A549 (cell line): ENCODE measurements at regions not wholly inside any gene's neighbourhood (a gene's known extent, or its start where the extent isn't known, plus 50 kb on each side); places are given as distances from the start of the nearest gene placed in this dataset.

Experiments used
- ATAC-seq, 2 experiments: fragments of 200-7000 bp in 1 of 2; fragments of >200 bp in 1 of 2; cut with Nextera tagmentation in 1 of 2; cut with Tn5 transposase in 1 of 2; 3 replicates each; pipeline versions ENCODE4 v1.8.0 to v1.9.1; 2018 to 2020; ENCODE audit warnings: mild to moderate bottlenecking in 1 of 2, moderate library complexity in 1 of 2
- CTCF ChIA-PET: fragments of 300-600 bp; sonication (Branson Sonifier 250); formaldehyde crosslinking; extraction: SDS; loops from one replicate; lab custom pipeline; 2021; ENCODE audit warnings: antibody characterized with exemption, inconsistent platforms; lab: Yijun Ruan, JAX
- POLR2A ChIA-PET: fragments of 350-600 bp; formaldehyde crosslinking; extraction: SDS; loops from one replicate; lab custom pipeline; 2021; ENCODE audit warnings: antibody characterized with exemption, inconsistent platforms; lab: Yijun Ruan, JAX
- DNase-seq, 2 experiments: peaks; one replicate each; pipeline versions ENCODE4 v3.0.0 to v3.0.0-alpha.2; 2011 to 2016; ENCODE audit warnings: low read depth in 1 of 2, low spot score in 1 of 2
- FAIRE-seq: peaks from 2 replicates; lab custom pipeline; 2011; peaks lifted over from hg19 to GRCh38; lab: Jason Lieb, UNC
- H3K27ac ChIP-seq, 2 experiments: fragments of >200 bp; sonication (Bioruptor Twin); formaldehyde crosslinking; 3 replicates each; pipeline ENCODE4 v1.5.1; 2016 to 2017
- H3K4me1 ChIP-seq: fragments of >200 bp; sonication (Bioruptor Twin); formaldehyde crosslinking; 3 replicates; pipeline ENCODE4 v1.6.1; 2016
- H3K4me2 ChIP-seq: fragments of >200 bp; sonication (Bioruptor Twin); formaldehyde crosslinking; 3 replicates; pipeline ENCODE4 v1.6.1; 2016
- H3K4me3 ChIP-seq: fragments of >200 bp; sonication (Bioruptor Twin); formaldehyde crosslinking; 3 replicates; pipeline ENCODE4 v1.5.1; 2016
- H3K9me3 ChIP-seq: fragments of >200 bp; sonication (Bioruptor Twin); formaldehyde crosslinking; 3 replicates; pipeline ENCODE4 v1.6.1; 2016
- BCL3 ChIP-seq: fragments of >200 bp; sonication (Bioruptor Twin); formaldehyde crosslinking; IDR thresholded peaks from 3 replicates; pipeline ENCODE4 v1.6.1; 2016
- CBX2 ChIP-seq: fragments of 200-600 bp; sonication (generic); IDR thresholded peaks from 2 replicates; pipeline ENCODE4 v1.6.1; 2016; ENCODE audit warnings: low read depth, mild to moderate bottlenecking, borderline replicate concordance
- CHD4 ChIP-seq: fragments of 200-600 bp; sonication (generic); IDR thresholded peaks from 2 replicates; pipeline ENCODE4 v1.6.1; 2016; ENCODE audit warnings: antibody characterized with exemption, mild to moderate bottlenecking, borderline replicate concordance
- E2F6 ChIP-seq: IDR thresholded peaks from 2 replicates; pipeline ENCODE4 v1.6.1; 2012; ENCODE audit warnings: low read depth, borderline replicate concordance
- EHMT2 ChIP-seq: fragments of 200-600 bp; sonication (generic); IDR thresholded peaks from 2 replicates; pipeline ENCODE4 v1.6.1; 2016; ENCODE audit warnings: antibody characterized with exemption, low read depth, mild to moderate bottlenecking, moderate library complexity
- ESRRA ChIP-seq: fragments of 150-350 bp; IDR thresholded peaks from 2 replicates; pipeline ENCODE4 v1.6.1; 2014; ENCODE audit warnings: mild to moderate bottlenecking, low read length, borderline replicate concordance
- FOSB ChIP-seq: fragments of 250-450 bp; sonication (Bioruptor Pico); IDR thresholded peaks from 2 replicates; pipeline ENCODE4 v1.5.0; 2020; ENCODE audit warnings: mild to moderate bottlenecking, moderate library complexity
- GATA3 ChIP-seq: IDR thresholded peaks from 2 replicates; pipeline ENCODE4 v1.6.1; 2012; ENCODE audit warnings: borderline replicate concordance
- HDAC2 ChIP-seq: fragments of 200-600 bp; sonication (generic); IDR thresholded peaks from 2 replicates; pipeline ENCODE4 v1.6.1; 2016
- JUNB ChIP-seq: fragments of >200 bp; sonication (Bioruptor Twin); formaldehyde crosslinking; IDR thresholded peaks from 2 replicates; pipeline ENCODE4 v1.6.1; 2016
- MAFK ChIP-seq: fragments of 450-650 bp; IDR thresholded peaks from 2 replicates; pipeline ENCODE4 v1.6.1; 2014; ENCODE audit not compliant: partially characterized antibody
- MAX ChIP-seq: IDR thresholded peaks from 2 replicates; pipeline ENCODE4 v1.6.1; 2012
- MYC ChIP-seq: IDR thresholded peaks from 2 replicates; pipeline ENCODE4 v1.6.1; 2012; ENCODE audit warnings: mild to moderate bottlenecking, inconsistent platforms, low read length, improper control_type of control experiment, borderline replicate concordance
- NFE2L2 ChIP-seq: fragments of 150-350 bp; conservative IDR thresholded peaks from 2 replicates; pipeline ENCODE4 v1.6.1; 2014; ENCODE audit warnings: low read length
- NPAS2 ChIP-seq: fragments of 250-450 bp; sonication (Bioruptor Pico); IDR thresholded peaks from 2 replicates; pipeline ENCODE4 v1.8.0; 2022; ENCODE audit warnings: mild to moderate bottlenecking, moderate library complexity, borderline replicate concordance
- PHF8 ChIP-seq: fragments of 200-600 bp; sonication (generic); IDR thresholded peaks from 2 replicates; pipeline ENCODE4 v1.6.1; 2016; ENCODE audit warnings: low read depth, mild to moderate bottlenecking, antibody characterized with exemption, moderate library complexity, borderline replicate concordance
- POLR2AphosphoS2 ChIP-seq: conservative IDR thresholded peaks from 2 replicates; pipeline ENCODE4 v1.6.1; 2012; ENCODE audit warnings: low read length, improper control_type of control experiment, inconsistent platforms
- TP53 ChIP-seq: fragments of 250-450 bp; sonication (Bioruptor Pico); IDR thresholded peaks from 2 replicates; pipeline ENCODE4 v1.5.0; 2021; ENCODE audit warnings: mild to moderate bottlenecking, moderate library complexity
- USF2 ChIP-seq: fragments of 450-650 bp; IDR thresholded peaks from 2 replicates; pipeline ENCODE4 v1.6.1; 2014; ENCODE audit warnings: antibody characterized with exemption
- ZFP36 ChIP-seq: fragments of 450-650 bp; IDR thresholded peaks from 2 replicates; pipeline ENCODE4 v1.6.1; 2014; ENCODE audit warnings: borderline replicate concordance; ENCODE audit not compliant: partially characterized antibody
- ZSCAN20 ChIP-seq: fragments of 250-450 bp; sonication (Bioruptor Pico); IDR thresholded peaks from 2 replicates; pipeline ENCODE4 v1.8.0; 2022; ENCODE audit warnings: mild to moderate bottlenecking, moderate library complexity
- WGBS: methylation state at CpG from one replicate; pipeline ENCODE4 v1.1.6; 2017; ENCODE audit errors: missing lambda C conversion rate; 5-methylcytosine and 5-hydroxymethylcytosine counted together
- TF ChIP-seq, protein P1 (sequence below): fragments of >200 bp; sonication (Bioruptor Twin); formaldehyde crosslinking; IDR thresholded peaks from 3 replicates; pipeline ENCODE4 v1.5.1; 2016
- TF ChIP-seq, protein P2 (sequence below): fragments of 150-350 bp; IDR thresholded peaks from 2 replicates; pipeline ENCODE4 v1.6.1; 2014; ENCODE audit warnings: low read depth, mild to moderate bottlenecking, low read length

DNA sequence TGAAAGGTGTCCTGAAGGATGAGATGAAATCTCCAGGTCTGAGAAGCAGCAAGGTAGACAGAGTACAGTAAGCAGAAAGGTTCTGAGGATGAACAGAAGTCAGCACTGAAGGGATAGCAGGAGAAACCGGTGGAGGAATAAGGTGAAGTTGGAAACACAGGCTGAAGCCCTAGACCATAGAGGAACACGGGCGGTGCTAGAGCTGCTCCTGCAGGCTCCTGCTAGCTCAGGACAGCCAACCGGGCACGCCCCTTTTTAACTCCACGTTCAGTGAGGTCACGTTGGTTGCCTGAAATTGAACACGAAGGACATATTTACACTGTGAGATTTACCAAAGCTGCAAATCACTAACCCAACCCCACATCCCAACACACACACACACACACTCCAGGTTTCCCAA lies 1886.4 kb upstream of the AGA start (continued):
- no peak for TF ChIP-seq BCL3

- Histone ChIP-seq H3K4me3 (no peak overlapping the region), H3K4me2 (no peak overlapping the region), H3K9me3 (no peaks in the 10 kb centered on the region), H3K4me1 (no peaks in the 10 kb centered on the region), H3K27ac (no peak overlapping the region)
- ChIA-PET POLR2A (no interaction called here), CTCF (no interaction called here)
- ATAC-seq = no peak
- DNase-seq = no peak
- no peak for FAIRE-seq
- WGBS = 40% methylated on average over 6 of the region's 6 CpGs
- TF ChIP-seq MYC = no peak
- TF ChIP-seq JUNB = no peak
- no peak for TF ChIP-seq USF2
- no peak for TF ChIP-seq EHMT2
- no peak for TF ChIP-seq PHF8
- TF ChIP-seq CBX2 = no peak
- no peak for TF ChIP-seq HDAC2
- no peak for TF ChIP-seq POLR2AphosphoS2
- no peak for TF ChIP-seq MAFK
- TF ChIP-seq ZFP36 = no peak
These were observed 1889.1 kb upstream of the AGA start for GRCh38 chr4:179331362-179331761.

GRCh38 chr4:179344861-179345260 lies 1902.6 kb upstream of the AGA start:
- ChIA-PET POLR2A (no interaction called here), CTCF (no interaction called here)
- ATAC-seq (no peak), DNase-seq (no peak)
- Histone ChIP-seq H3K4me3 (no peak overlapping the region), H3K4me1 (no peaks in the 10 kb centered on the region), H3K27ac (no peak overlapping the region)
- no peak for TF ChIP-seq NFE2L2
- no peak for TF ChIP-seq E2F6
- TF ChIP-seq EHMT2 = no peak
- TF ChIP-seq, all 56 proteins: peak for 0
- Histone ChIP-seq H3K4me2 (no peak overlapping the region), H3K9me3 (no peaks in the 10 kb centered on the region)
- no peak for FAIRE-seq

GRCh38 chr4:179352221-179352620 lies 1910.0 kb upstream of the AGA start:
- no peak for FAIRE-seq
- H3K27ac ChIP-seq = no peak overlapping the region
- no peak for DNase-seq
- CTCF ChIA-PET = no interaction called here
- 11% methylated on average over 2 of the region's 2 CpGs for WGBS
- POLR2A ChIA-PET = no interaction called here
- no peak for ATAC-seq
- no peak overlapping the region for H3K4me2 ChIP-seq
- no peaks in the 10 kb centered on the region for H3K9me3 ChIP-seq
- H3K4me3 ChIP-seq = no peak overlapping the region
- H3K4me1 ChIP-seq = no peaks in the 10 kb centered on the region
- TF ChIP-seq, protein P1, sequence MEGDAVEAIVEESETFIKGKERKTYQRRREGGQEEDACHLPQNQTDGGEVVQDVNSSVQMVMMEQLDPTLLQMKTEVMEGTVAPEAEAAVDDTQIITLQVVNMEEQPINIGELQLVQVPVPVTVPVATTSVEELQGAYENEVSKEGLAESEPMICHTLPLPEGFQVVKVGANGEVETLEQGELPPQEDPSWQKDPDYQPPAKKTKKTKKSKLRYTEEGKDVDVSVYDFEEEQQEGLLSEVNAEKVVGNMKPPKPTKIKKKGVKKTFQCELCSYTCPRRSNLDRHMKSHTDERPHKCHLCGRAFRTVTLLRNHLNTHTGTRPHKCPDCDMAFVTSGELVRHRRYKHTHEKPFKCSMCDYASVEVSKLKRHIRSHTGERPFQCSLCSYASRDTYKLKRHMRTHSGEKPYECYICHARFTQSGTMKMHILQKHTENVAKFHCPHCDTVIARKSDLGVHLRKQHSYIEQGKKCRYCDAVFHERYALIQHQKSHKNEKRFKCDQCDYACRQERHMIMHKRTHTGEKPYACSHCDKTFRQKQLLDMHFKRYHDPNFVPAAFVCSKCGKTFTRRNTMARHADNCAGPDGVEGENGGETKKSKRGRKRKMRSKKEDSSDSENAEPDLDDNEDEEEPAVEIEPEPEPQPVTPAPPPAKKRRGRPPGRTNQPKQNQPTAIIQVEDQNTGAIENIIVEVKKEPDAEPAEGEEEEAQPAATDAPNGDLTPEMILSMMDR = no peak
- no peak for TF ChIP-seq ZSCAN20 (CRISPR knock-in tag)
- no peak for TF ChIP-seq GATA3
- TF ChIP-seq TP53 (CRISPR knock-in tag) = no peak
- no peak for TF ChIP-seq MAFK
- TF ChIP-seq CHD4 = no peak
- no peak for TF ChIP-seq FOSB (CRISPR knock-in tag)
- no peak for TF ChIP-seq NPAS2
- no peak for TF ChIP-seq USF2
- no peak for TF ChIP-seq MAX
- TF ChIP-seq ESRRA = no peak
- TF ChIP-seq, protein P2, sequence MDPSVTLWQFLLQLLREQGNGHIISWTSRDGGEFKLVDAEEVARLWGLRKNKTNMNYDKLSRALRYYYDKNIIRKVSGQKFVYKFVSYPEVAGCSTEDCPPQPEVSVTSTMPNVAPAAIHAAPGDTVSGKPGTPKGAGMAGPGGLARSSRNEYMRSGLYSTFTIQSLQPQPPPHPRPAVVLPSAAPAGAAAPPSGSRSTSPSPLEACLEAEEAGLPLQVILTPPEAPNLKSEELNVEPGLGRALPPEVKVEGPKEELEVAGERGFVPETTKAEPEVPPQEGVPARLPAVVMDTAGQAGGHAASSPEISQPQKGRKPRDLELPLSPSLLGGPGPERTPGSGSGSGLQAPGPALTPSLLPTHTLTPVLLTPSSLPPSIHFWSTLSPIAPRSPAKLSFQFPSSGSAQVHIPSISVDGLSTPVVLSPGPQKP = no peak
